ENCODE measurements at regions not wholly inside any gene's neighbourhood (a gene's known extent, or its start where the extent isn't known, plus 50 kb on each side); places are given as distances from the start of the nearest gene placed in this dataset.

DNA sequence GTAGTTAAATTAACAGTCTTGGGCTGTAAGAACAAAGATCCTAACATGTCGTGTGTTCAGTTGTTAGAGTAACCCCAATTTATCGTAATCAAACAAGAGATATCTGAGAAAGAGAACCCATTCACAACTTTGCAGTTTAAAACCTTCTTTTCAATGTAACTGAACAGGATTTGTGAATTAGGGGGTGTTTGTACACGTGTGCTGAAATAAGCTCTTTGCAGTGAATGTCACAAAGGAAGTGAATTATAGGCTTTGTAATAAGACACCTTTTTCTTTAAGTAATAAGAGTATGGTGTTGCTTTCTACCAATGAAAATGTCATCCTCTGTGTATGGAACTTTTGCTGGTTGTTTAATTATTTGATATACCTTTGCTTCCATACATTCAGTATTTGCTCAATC is 114.0 kb downstream of the ALX1 start:
- H3K4me2 ChIP-seq: no peak overlapping the region
- H3K4me3 ChIP-seq (IDR thresholded peaks at IDR 0.05; ENCODE audit: insufficient read depth, low read depth, low read length): no peak overlapping the region
- no peaks in the 10 kb centered on the region for H4K20me1 ChIP-seq (ENCODE audit: insufficient read depth)
- no peak overlapping the region for H3K9ac ChIP-seq
- TF ChIP-seq, protein P1, sequence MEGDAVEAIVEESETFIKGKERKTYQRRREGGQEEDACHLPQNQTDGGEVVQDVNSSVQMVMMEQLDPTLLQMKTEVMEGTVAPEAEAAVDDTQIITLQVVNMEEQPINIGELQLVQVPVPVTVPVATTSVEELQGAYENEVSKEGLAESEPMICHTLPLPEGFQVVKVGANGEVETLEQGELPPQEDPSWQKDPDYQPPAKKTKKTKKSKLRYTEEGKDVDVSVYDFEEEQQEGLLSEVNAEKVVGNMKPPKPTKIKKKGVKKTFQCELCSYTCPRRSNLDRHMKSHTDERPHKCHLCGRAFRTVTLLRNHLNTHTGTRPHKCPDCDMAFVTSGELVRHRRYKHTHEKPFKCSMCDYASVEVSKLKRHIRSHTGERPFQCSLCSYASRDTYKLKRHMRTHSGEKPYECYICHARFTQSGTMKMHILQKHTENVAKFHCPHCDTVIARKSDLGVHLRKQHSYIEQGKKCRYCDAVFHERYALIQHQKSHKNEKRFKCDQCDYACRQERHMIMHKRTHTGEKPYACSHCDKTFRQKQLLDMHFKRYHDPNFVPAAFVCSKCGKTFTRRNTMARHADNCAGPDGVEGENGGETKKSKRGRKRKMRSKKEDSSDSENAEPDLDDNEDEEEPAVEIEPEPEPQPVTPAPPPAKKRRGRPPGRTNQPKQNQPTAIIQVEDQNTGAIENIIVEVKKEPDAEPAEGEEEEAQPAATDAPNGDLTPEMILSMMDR (conservative IDR thresholded peaks at IDR 0.05; ENCODE audit: low read depth, low read length): no peak
- no peaks in the 10 kb centered on the region for H3K27me3 ChIP-seq (ENCODE audit: insufficient read depth, low read depth)
- H3K4me1 ChIP-seq (ENCODE audit: low read depth, poor library complexity, severe bottlenecking): no peaks in the 10 kb centered on the region
- no peak overlapping the region for H2AFZ ChIP-seq (ENCODE audit: low read depth)
- no peaks in the 10 kb centered on the region for H3K79me2 ChIP-seq (ENCODE audit: insufficient read depth, low read depth)
- no peak overlapping the region for H3K27ac ChIP-seq
- H3K36me3 ChIP-seq (ENCODE audit: insufficient read depth): no peaks in the 10 kb centered on the region

GRCh38 chr12:85394809-85395208 is 114.8 kb downstream of the ALX1 start:
- Histone ChIP-seq H3K36me3 (ENCODE audit: insufficient read depth) (no peaks in the 10 kb centered on the region), H3K4me1 (ENCODE audit: low read depth, poor library complexity, severe bottlenecking) (no peaks in the 10 kb centered on the region), H3K4me2 (no peak overlapping the region), H4K20me1 (ENCODE audit: insufficient read depth) (no peaks in the 10 kb centered on the region), H3K27me3 (ENCODE audit: insufficient read depth, low read depth) (no peaks in the 10 kb centered on the region), H3K27ac (no peak overlapping the region), H3K79me2 (ENCODE audit: insufficient read depth, low read depth) (no peaks in the 10 kb centered on the region), H2AFZ (ENCODE audit: low read depth) (no peak overlapping the region), H3K4me3 (IDR thresholded peaks at IDR 0.05; ENCODE audit: insufficient read depth, low read depth, low read length) (no peak overlapping the region), H3K9ac (no peak overlapping the region)
- TF ChIP-seq, protein P1 (conservative IDR thresholded peaks at IDR 0.05; ENCODE audit: low read depth, low read length): no peak

DNA sequence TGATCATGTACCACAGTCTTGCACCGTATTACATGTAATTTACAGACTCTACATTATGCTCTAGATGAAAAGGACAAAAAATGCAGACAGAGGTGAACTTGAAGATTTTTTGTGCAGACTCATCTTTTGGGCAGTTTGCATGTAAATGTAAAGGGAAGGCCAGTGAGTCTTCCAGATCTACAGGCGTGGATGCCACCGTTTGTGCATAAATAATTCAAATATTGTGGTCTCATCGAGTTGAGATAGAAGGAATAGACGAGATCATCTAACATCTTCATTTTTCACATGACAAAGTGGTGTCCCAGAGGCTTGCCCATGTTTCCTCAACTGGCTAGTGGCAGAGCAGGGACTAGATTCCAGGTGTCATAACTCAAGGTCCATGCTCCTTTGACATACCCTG is 125.2 kb downstream of the ALX1 start:
- Histone ChIP-seq H3K36me3 (ENCODE audit: insufficient read depth) (no peaks in the 10 kb centered on the region), H3K4me3 (IDR thresholded peaks at IDR 0.05; ENCODE audit: insufficient read depth, low read depth, low read length) (no peak overlapping the region), H3K79me2 (ENCODE audit: insufficient read depth, low read depth) (no peaks in the 10 kb centered on the region), H3K4me2 (no peak overlapping the region), H4K20me1 (ENCODE audit: insufficient read depth) (no peaks in the 10 kb centered on the region), H3K27ac (no peak overlapping the region), H3K27me3 (ENCODE audit: insufficient read depth, low read depth) (no peaks in the 10 kb centered on the region), H3K4me1 (ENCODE audit: low read depth, poor library complexity, severe bottlenecking) (no peaks in the 10 kb centered on the region), H2AFZ (ENCODE audit: low read depth) (no peak overlapping the region), H3K9ac (no peak overlapping the region)
- TF ChIP-seq, protein P1 (conservative IDR thresholded peaks at IDR 0.05; ENCODE audit: low read depth, low read length): no peak

- TF ChIP-seq, protein P1 (conservative IDR thresholded peaks at IDR 0.05; ENCODE audit: low read depth, low read length): no peak
- no peaks in the 10 kb centered on the region for H3K36me3 ChIP-seq (ENCODE audit: insufficient read depth)
- no peak overlapping the region for H3K27ac ChIP-seq
- H4K20me1 ChIP-seq (ENCODE audit: insufficient read depth): no peaks in the 10 kb centered on the region
- H2AFZ ChIP-seq (ENCODE audit: low read depth): no peak overlapping the region
- H3K27me3 ChIP-seq (ENCODE audit: insufficient read depth, low read depth): no peaks in the 10 kb centered on the region
- H3K4me1 ChIP-seq (ENCODE audit: low read depth, poor library complexity, severe bottlenecking): no peaks in the 10 kb centered on the region
- H3K79me2 ChIP-seq (ENCODE audit: insufficient read depth, low read depth): no peaks in the 10 kb centered on the region
- no peak overlapping the region for H3K4me2 ChIP-seq
- no peak overlapping the region for H3K9ac ChIP-seq
- H3K4me3 ChIP-seq (IDR thresholded peaks at IDR 0.05; ENCODE audit: insufficient read depth, low read depth, low read length): no peak overlapping the region
Measured at GRCh38 chr12:85405781-85406522, 125.9 kb downstream of the ALX1 start.

Measured in KMS-11 (cell line).